Panc1 (cell line): ENCODE measurements at regions not wholly inside any gene's neighbourhood (a gene's known extent, or its start where the extent isn't known, plus 50 kb on each side); places are given as distances from the start of the nearest gene placed in this dataset.

Source experiments
- CTCF ChIP-seq: fragments of 450-650 bp; IDR thresholded peaks from 2 replicates; pipeline ENCODE4 v1.5.1; 2017; ENCODE audit warnings: mild to moderate bottlenecking
- POLR2AphosphoS5 ChIP-seq: IDR thresholded peaks from 2 replicates; pipeline ENCODE4 v1.6.1; 2012; ENCODE audit warnings: mild to moderate bottlenecking, low read depth, low read length, moderate library complexity
- TCF7L2 ChIP-seq: IDR thresholded peaks from 2 replicates; pipeline ENCODE4 v1.6.1; 2011; ENCODE audit warnings: mild to moderate bottlenecking, low read depth, low read length, inconsistent platforms

DNA sequence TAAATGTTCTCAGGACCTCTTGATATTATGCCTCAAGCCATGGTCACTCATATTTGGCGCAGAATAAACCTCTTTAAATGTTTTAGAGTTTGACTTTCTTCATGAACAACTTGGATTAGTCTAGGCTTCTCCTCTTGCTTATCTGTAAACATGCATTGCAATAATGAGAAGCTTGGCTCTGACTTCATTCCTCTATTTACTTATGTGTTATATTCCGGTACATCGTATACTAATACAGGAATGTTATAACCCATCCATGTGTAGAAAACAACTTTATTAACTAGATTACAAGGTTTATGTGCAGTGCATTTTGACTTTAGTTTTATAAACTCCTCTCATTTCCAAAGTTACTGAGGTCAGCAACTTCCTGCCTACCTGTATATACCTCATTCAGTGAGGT is 944.3 kb upstream of the GHITM start:
- TF ChIP-seq CTCF (no peak), POLR2AphosphoS5 (no peak), TCF7L2 (no peak)
